SK-N-SH treated with all-trans-retinoic acid at 6 μM for 48 hours (cell line): ENCODE measurements at regions not wholly inside any gene's neighbourhood (a gene's known extent, or its start where the extent isn't known, plus 50 kb on each side); places are given as distances from the start of the nearest gene placed in this dataset.

Source experiments
- ARNTL ChIP-seq: fragments of 450-650 bp; formaldehyde crosslinking; IDR thresholded peaks from 2 replicates; pipeline ENCODE4 v1.5.0; 2020; ENCODE audit warnings: low read depth, mild to moderate bottlenecking, moderate library complexity, borderline replicate concordance
- CREB5 ChIP-seq: fragments of 250-450 bp; sonication (Bioruptor Pico); IDR thresholded peaks from 2 replicates; pipeline ENCODE4 v1.5.1; 2020; ENCODE audit warnings: low read depth, mild to moderate bottlenecking, moderate library complexity
- ESRRG ChIP-seq: fragments of 250-450 bp; sonication (Bioruptor Pico); IDR thresholded peaks from 2 replicates; pipeline ENCODE4 v1.6.1; 2021; ENCODE audit warnings: mild to moderate bottlenecking
- OSR1 ChIP-seq: fragments of 250-450 bp; sonication (Bioruptor Pico); IDR thresholded peaks from 2 replicates; pipeline ENCODE4 v1.8.0; 2022; ENCODE audit warnings: moderate library complexity, mild to moderate bottlenecking, inconsistent platforms
- PATZ1 ChIP-seq: fragments of 250-450 bp; sonication (Bioruptor Pico); IDR thresholded peaks from 2 replicates; pipeline ENCODE4 v1.8.0; 2020; ENCODE audit warnings: mild to moderate bottlenecking, moderate library complexity, borderline replicate concordance
- SNAI2 ChIP-seq: fragments of 250-450 bp; sonication (Bioruptor Pico); IDR thresholded peaks from 2 replicates; pipeline ENCODE4 v1.5.0; 2020; ENCODE audit warnings: mild to moderate bottlenecking, moderate library complexity
- TCF4 ChIP-seq: fragments of 250-450 bp; sonication (Bioruptor Pico); IDR thresholded peaks from 2 replicates; pipeline ENCODE4 v1.8.0; 2021; ENCODE audit warnings: mild to moderate bottlenecking, moderate library complexity, borderline replicate concordance
- ZFP3 ChIP-seq: fragments of 250-450 bp; sonication (Bioruptor Pico); IDR thresholded peaks from 2 replicates; pipeline ENCODE4 v1.5.0; 2020; ENCODE audit warnings: mild to moderate bottlenecking, moderate library complexity
- ZFP30 ChIP-seq: fragments of 450-650 bp; formaldehyde crosslinking; IDR thresholded peaks from 2 replicates; pipeline ENCODE4 v1.5.0; 2022; ENCODE audit warnings: mild to moderate bottlenecking, moderate library complexity
- ZNF70 ChIP-seq: fragments of 450-650 bp; formaldehyde crosslinking; IDR thresholded peaks from 2 replicates; pipeline ENCODE4 v1.5.0; 2020; ENCODE audit warnings: mild to moderate bottlenecking, moderate library complexity
- ZNF8 ChIP-seq: fragments of 450-650 bp; formaldehyde crosslinking; IDR thresholded peaks from 2 replicates; pipeline ENCODE4 v1.5.0; 2020; ENCODE audit warnings: mild to moderate bottlenecking, moderate library complexity

GRCh38 chr2:236354056-236354940 lies 90.1 kb upstream of the ASB18 start:
- TF ChIP-seq CREB5 (no peak), ZNF8 (no peak), ZNF70 (CRISPR knock-in tag) (no peak), OSR1 (no peak), ZFP30 (CRISPR knock-in tag) (no peak), PATZ1 (CRISPR knock-in tag) (no peak), ARNTL (CRISPR knock-in tag) (no peak), TCF4 (CRISPR knock-in tag) (no peak), SNAI2 (CRISPR knock-in tag) (no peak), ZFP3 (CRISPR knock-in tag) (no peak), ESRRG (CRISPR knock-in tag) (no peak)
